GM12878 (cell line): ENCODE measurements at regions not wholly inside any gene's neighbourhood (a gene's known extent, or its start where the extent isn't known, plus 50 kb on each side); places are given as distances from the start of the nearest gene placed in this dataset.

ENCODE experiments used
- ATAC-seq: fragments of 200-7000 bp; cut with Tn5 transposase; 3 replicates; pipeline ENCODE4 v1.9.1; 2020; ENCODE audit warnings: mild to moderate bottlenecking, moderate library complexity
- BruUV-seq: library from RNA; stranded (reverse); fragments of 400-500 nt; replicated peaks from 2 replicates; lab custom pipeline; 2021; lab: Mats Ljungman, UMichigan
- CTCF ChIA-PET: fragments of 300-600 bp; sonication (Branson Sonifier 250); formaldehyde crosslinking; extraction: SDS; loops from one replicate; lab custom pipeline; 2021; ENCODE audit warnings: inconsistent platforms; lab: Yijun Ruan, JAX
- POLR2A ChIA-PET: fragments of 350-600 bp; formaldehyde crosslinking; extraction: SDS; loops from one replicate; lab custom pipeline; 2021; ENCODE audit warnings: inconsistent platforms; lab: Charles Lee
- RAD21 ChIA-PET: fragments of 300-600 bp; sonication (Branson Sonifier 250); formaldehyde crosslinking; loops from one replicate; lab custom pipeline; 2023; ENCODE audit warnings: antibody characterized with exemption; ENCODE audit not compliant: unreplicated experiment; lab: Charles Lee
- SMC1A ChIA-PET: fragments of 300-600 bp; sonication (Branson Sonifier 250); formaldehyde crosslinking; loops from one replicate; lab custom pipeline; 2023; ENCODE audit not compliant: unreplicated experiment, uncharacterized antibody; lab: Charles Lee
- DNase-seq: peaks from one replicate; pipeline ENCODE4 v3.0.0-alpha.2; 2011; ENCODE audit warnings: low read depth, low spot score
- FAIRE-seq: peaks from 3 replicates; lab custom pipeline; 2011; peaks lifted over from hg19 to GRCh38; lab: Jason Lieb, UNC
- H2AFZ ChIP-seq: 2 replicates; pipeline ENCODE4 v1.6.0; 2011; ENCODE audit warnings: low read depth, low read length, control low read depth; ENCODE audit not compliant: control insufficient read depth
- H3K27ac ChIP-seq: 2 replicates; pipeline ENCODE4 v1.5.1; 2011; ENCODE audit warnings: control low read depth; ENCODE audit not compliant: control insufficient read depth, insufficient read depth
- H3K27me3 ChIP-seq, 2 experiments: replicated peaks in 1 of 2; 2 replicates each; pipeline versions ENCODE4 v1.6.0 to v1.6.1; 2011; ENCODE audit warnings: low read length in 1 of 2; ENCODE audit not compliant: control insufficient read depth in 2 of 2, insufficient read depth in 2 of 2
- H3K36me3 ChIP-seq, 2 experiments: 2 replicates each; pipeline ENCODE4 v1.5.1; 2011; ENCODE audit warnings: low read length in 1 of 2; ENCODE audit not compliant: control insufficient read depth in 2 of 2, insufficient read depth in 2 of 2
- H3K4me1 ChIP-seq: 2 replicates; pipeline ENCODE4 v1.6.1; 2011; ENCODE audit warnings: mild to moderate bottlenecking, low read length, moderate library complexity, mixed read lengths; ENCODE audit not compliant: control insufficient read depth, insufficient read depth
- H3K4me2 ChIP-seq: 2 replicates; pipeline ENCODE4 v1.6.0; 2011; ENCODE audit warnings: control low read depth; ENCODE audit not compliant: control insufficient read depth, insufficient read depth
- H3K4me3 ChIP-seq: fragments of 200-600 bp; sonication (generic); 2 replicates; pipeline ENCODE4 v1.5.1; 2016
- H3K79me2 ChIP-seq: 2 replicates; pipeline ENCODE4 v1.6.0; 2011; ENCODE audit warnings: low read length; ENCODE audit not compliant: control insufficient read depth, insufficient read depth
- H3K9ac ChIP-seq: 2 replicates; pipeline ENCODE4 v1.8.0; 2011; ENCODE audit warnings: low read length, control low read depth, mixed read lengths; ENCODE audit not compliant: control insufficient read depth, insufficient read depth
- H3K9me3 ChIP-seq: replicated peaks from 3 replicates; pipeline ENCODE4 v1.5.1; 2011; ENCODE audit warnings: mild to moderate bottlenecking, low read length; ENCODE audit not compliant: control insufficient read depth, insufficient read depth
- H4K20me1 ChIP-seq: 2 replicates; pipeline ENCODE4 v1.6.0; 2011; ENCODE audit not compliant: control insufficient read depth, insufficient read depth
- ELK1 ChIP-seq: IDR thresholded peaks from 2 replicates; pipeline ENCODE4 v1.6.1; 2012; ENCODE audit warnings: low read depth, low read length, improper control_type of control experiment
- KLF5 ChIP-seq: fragments of 450-650 bp; IDR thresholded peaks from 2 replicates; pipeline ENCODE4 v1.6.1; 2014; ENCODE audit warnings: mild to moderate bottlenecking; ENCODE audit not compliant: partially characterized antibody
- SKIL ChIP-seq: fragments of 450-650 bp; IDR thresholded peaks from 2 replicates; pipeline ENCODE4 v1.6.1; 2017; ENCODE audit warnings: mild to moderate bottlenecking, low read depth, inconsistent platforms; ENCODE audit not compliant: poor library complexity, severe bottlenecking
- ZBTB11 ChIP-seq: fragments of 450-650 bp; formaldehyde crosslinking; IDR thresholded peaks from 2 replicates; pipeline ENCODE4 v1.5.0; 2022; ENCODE audit warnings: mild to moderate bottlenecking, missing genetic modification characterization
- WGBS: methylation state at CpG from one replicate; pipeline ENCODE4 v1.1.6; 2016; ENCODE audit warnings: low lambda C conversion rate; ENCODE audit not compliant: insufficient replicate concordance, insufficient coverage; ENCODE audit errors: missing lambda C conversion rate; 5-methylcytosine and 5-hydroxymethylcytosine counted together
- in situ Hi-C: fragments of 300-500 bp; cut with MboI; formaldehyde crosslinking; loops from 9 replicates; pipeline ENCODE4 v1.14.3; 2018; ENCODE audit warnings: mixed read lengths
- intact Hi-C: fragments of 100-400 bp; cut with micrococcal nuclease; formaldehyde crosslinking; loops from one replicate; pipeline ENCODE4 v1.14.2; 2022; ENCODE audit not compliant: unreplicated experiment

- TF ChIP-seq ZBTB11 (CRISPR knock-in tag), result no peak
- no peak for TF ChIP-seq SKIL
Observed at GRCh38 chr20:60219231-60219630, 261.0 kb downstream of the CDH26 start (continued).

- ChIA-PET POLR2A (no interaction called here), RAD21 (no interaction called here), SMC1A (no interaction called here), CTCF (no interaction called here)
- FAIRE-seq (no peak), DNase-seq (no peak), ATAC-seq (no peak)
- no peak overlapping the region for H3K9ac ChIP-seq
- no peaks in the 10 kb centered on the region for H3K36me3 ChIP-seq
- no peaks in the 10 kb centered on the region for H3K79me2 ChIP-seq
- H3K4me1 ChIP-seq, result no peaks in the 10 kb centered on the region
- H4K20me1 ChIP-seq, result no peaks in the 10 kb centered on the region
- 22% methylated on average over 9 of the region's 9 CpGs for WGBS
- no peaks in the 10 kb centered on the region for H3K9me3 ChIP-seq
- in situ Hi-C loops (no loop called here), intact Hi-C loops (no loop called here)
- H3K4me3 ChIP-seq, result no peak overlapping the region
- no peak overlapping the region for H2AFZ ChIP-seq
- H3K27me3 ChIP-seq, result no peaks in the 10 kb centered on the region
- TF ChIP-seq ELK1, result no peak
- TF ChIP-seq KLF5, result no peak
- no peak overlapping the region for H3K4me2 ChIP-seq
- no peak overlapping the region for H3K27ac ChIP-seq
- BruUV-seq, result no TSS peak
Observed at GRCh38 chr20:60219984-60220562, 261.9 kb downstream of the CDH26 start.
